BLaER1 treated with 17β-estradiol and CSF1 and Interleukin-3, amounts not matched to agents 10 nM and 100 nM (cell line): ENCODE measurements at regions not wholly inside any gene's neighbourhood (a gene's known extent, or its start where the extent isn't known, plus 50 kb on each side); places are given as distances from the start of the nearest gene placed in this dataset.

Experiments used
- H3K27ac ChIP-seq, 11 experiments: shearing (Covaris generic); formaldehyde crosslinking; 2 replicates each; pipeline ENCODE4 v1.8.1; 2022
- H3K27me3 ChIP-seq, 11 experiments: shearing (Covaris generic); formaldehyde crosslinking; 2 replicates each; pipeline ENCODE4 v1.8.1; 2022
- H3K36me3 ChIP-seq, 11 experiments: shearing (Covaris generic); formaldehyde crosslinking; 2 replicates each; pipeline ENCODE4 v1.8.1; 2022
- H3K4me1 ChIP-seq, 10 experiments: shearing (Covaris generic); formaldehyde crosslinking; 2 replicates each; pipeline ENCODE4 v1.8.1; 2022
- H3K4me2 ChIP-seq, 11 experiments: shearing (Covaris generic); formaldehyde crosslinking; 2 replicates each; pipeline ENCODE4 v1.8.1; 2022
- H3K4me3 ChIP-seq, 10 experiments: shearing (Covaris generic); formaldehyde crosslinking; 2 replicates each; pipeline ENCODE4 v1.8.1; 2022
- H3K9ac ChIP-seq, 11 experiments: shearing (Covaris generic); formaldehyde crosslinking; 2 replicates each; pipeline ENCODE4 v1.8.1; 2022
- H3K9me3 ChIP-seq, 11 experiments: shearing (Covaris generic); formaldehyde crosslinking; replicated peaks in 1 of 11; 2 replicates each; pipeline ENCODE4 v1.8.1; 2022
- H4K20me1 ChIP-seq, 11 experiments: shearing (Covaris generic); formaldehyde crosslinking; 2 replicates each; pipeline ENCODE4 v1.8.1; 2022
- Cebpa-rat ChIP-seq, 11 experiments: shearing (Covaris generic); IDR thresholded peaks; 2 replicates each; pipeline ENCODE4 v1.8.1; 2022

DNA sequence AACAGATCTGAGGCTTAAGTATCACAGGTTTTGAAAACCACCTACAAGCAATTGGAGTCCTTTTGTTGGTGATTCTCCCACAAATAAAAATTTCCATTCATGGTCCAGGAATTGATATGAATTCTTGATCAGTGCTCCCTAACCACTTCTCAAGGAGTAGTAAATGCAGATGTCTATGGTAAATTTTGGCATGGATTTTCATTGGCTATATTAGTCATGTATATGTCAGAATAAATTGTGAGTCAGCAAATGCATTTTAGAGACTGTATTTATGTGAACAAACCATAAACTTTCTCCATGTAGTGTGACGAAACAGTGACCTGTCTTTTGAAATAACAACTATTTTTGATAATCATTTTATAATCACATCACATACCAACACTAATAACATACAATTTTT is 611.1 kb downstream of the HTR1A start:
- Histone ChIP-seq H3K36me3 (no peaks in the 10 kb centered on the region), H3K27ac (no peak overlapping the region), H3K4me2 (no peak overlapping the region), H3K9ac (no peak overlapping the region), H3K4me3 (no peak overlapping the region), H3K27me3 (no peaks in the 10 kb centered on the region), H3K9me3 (no peaks in the 10 kb centered on the region; a peak in 1 of 22 replicates), H4K20me1 (no peaks in the 10 kb centered on the region), H3K4me1 (no peaks in the 10 kb centered on the region)
- no peak for TF ChIP-seq Cebpa-rat (IDR thresholded peaks at IDR 0.05)

DNA sequence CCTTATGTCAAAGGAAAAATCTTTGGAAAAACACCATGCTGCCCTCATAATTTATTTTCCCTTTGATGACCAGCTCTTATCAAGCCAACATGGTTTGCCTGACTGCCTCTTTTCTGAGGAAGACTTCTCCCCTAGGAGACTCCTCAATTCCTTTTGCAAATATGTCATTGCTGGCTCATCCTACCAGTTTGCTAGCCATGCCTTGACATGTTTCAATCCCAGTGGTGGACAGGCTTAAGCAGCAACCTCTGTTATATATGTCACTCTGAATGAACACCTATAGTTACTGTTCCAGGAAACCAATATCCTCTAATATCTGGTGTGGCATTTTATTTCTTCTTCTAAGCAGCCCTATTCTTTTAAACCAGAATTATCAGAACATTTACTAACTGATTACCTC is 615.8 kb downstream of the HTR1A start:
- Histone ChIP-seq H3K36me3 (no peaks in the 10 kb centered on the region), H3K9me3 (peaks cover 0 to 4% (median 1%) of the 10 kb centered on the region in 11 experiments; a peak in 9 of 22 replicates), H3K4me1 (no peaks in the 10 kb centered on the region), H3K4me3 (no peak overlapping the region), H3K4me2 (no peak overlapping the region), H3K27me3 (no peaks in the 10 kb centered on the region), H3K9ac (no peak overlapping the region), H4K20me1 (no peaks in the 10 kb centered on the region), H3K27ac (no peak overlapping the region)
- no peak for TF ChIP-seq Cebpa-rat (IDR thresholded peaks at IDR 0.05)

DNA sequence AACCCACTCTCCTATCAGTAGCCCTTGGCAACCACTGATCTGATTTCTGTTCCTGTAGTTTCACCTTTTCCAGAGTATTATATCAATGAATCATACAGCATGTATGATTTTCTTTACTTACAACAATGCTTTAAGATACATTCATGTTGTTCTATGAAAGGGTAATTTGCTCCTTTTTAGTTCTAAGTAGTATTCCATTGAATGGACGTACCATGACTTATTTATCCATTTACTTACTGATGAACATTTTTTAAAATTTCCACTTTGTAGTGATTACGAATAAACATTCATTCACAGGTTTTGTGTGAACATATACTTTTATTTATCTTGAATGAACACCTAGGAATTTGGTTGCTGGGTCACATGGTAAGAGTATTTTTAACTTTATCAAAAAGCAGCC is 620.8 kb downstream of the HTR1A start:
- H3K9me3 ChIP-seq: peaks cover 0 to 10% (median 7%) of the 10 kb centered on the region in 11 experiments; a peak in 10 of 22 replicates
- H3K4me2 ChIP-seq: no peak overlapping the region
- no peak overlapping the region for H3K27ac ChIP-seq
- H3K4me1 ChIP-seq: no peaks in the 10 kb centered on the region
- no peak overlapping the region for H3K4me3 ChIP-seq
- no peak overlapping the region for H3K9ac ChIP-seq
- no peaks in the 10 kb centered on the region for H3K27me3 ChIP-seq
- TF ChIP-seq Cebpa-rat (IDR thresholded peaks at IDR 0.05): no peak
- no peaks in the 10 kb centered on the region for H3K36me3 ChIP-seq
- H4K20me1 ChIP-seq: no peaks in the 10 kb centered on the region

DNA sequence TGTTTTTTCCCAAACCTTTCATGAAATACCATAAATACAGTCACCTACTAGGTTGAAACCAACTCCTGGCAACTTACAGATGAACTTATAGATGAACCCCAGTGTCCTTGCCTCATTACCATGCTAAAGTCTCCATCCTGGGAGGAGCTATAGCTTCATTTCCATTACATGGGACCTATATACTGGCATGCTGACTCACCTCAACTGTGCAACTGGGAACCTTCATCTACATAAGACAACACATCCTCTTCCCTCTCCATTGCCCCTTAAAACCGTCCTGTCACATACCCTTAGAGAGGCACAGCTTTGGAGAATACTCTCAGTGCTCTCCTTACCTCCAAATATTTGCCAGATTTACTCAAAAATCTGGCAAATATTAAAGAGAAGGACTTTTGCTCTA is 638.3 kb downstream of the HTR1A start:
- Histone ChIP-seq H3K9me3 (no peaks in the 10 kb centered on the region), H3K4me3 (no peak overlapping the region), H3K4me1 (no peaks in the 10 kb centered on the region), H3K27ac (no peak overlapping the region), H3K4me2 (no peak overlapping the region), H4K20me1 (no peaks in the 10 kb centered on the region), H3K9ac (no peak overlapping the region), H3K36me3 (no peaks in the 10 kb centered on the region), H3K27me3 (no peaks in the 10 kb centered on the region)
- no peak for TF ChIP-seq Cebpa-rat (IDR thresholded peaks at IDR 0.05)

DNA sequence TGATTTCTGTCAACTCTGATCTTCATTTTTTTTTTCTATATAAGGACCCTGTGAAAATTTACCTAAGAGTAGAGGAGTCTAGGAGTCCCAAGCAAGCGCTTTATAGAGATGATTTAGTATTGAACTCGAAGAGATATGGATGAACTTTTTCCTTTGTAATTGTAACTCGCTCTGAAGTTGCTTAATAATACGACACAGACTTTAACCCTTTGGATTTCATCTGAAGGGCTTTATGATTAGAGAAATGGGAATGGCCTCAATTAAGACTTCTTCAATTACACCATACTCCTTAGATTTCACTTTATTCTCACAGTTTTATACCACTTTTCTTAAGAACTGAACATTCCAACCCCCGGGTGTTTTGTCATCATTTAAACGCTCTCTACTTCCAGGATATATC is 647.7 kb downstream of the HTR1A start:
- Histone ChIP-seq H3K27me3 (no peaks in the 10 kb centered on the region), H3K4me2 (no peak overlapping the region), H3K36me3 (no peaks in the 10 kb centered on the region), H3K27ac (no peak overlapping the region), H3K9me3 (no peaks in the 10 kb centered on the region), H4K20me1 (no peaks in the 10 kb centered on the region), H3K4me3 (no peak overlapping the region), H3K4me1 (no peaks in the 10 kb centered on the region), H3K9ac (no peak overlapping the region)
- TF ChIP-seq Cebpa-rat (IDR thresholded peaks at IDR 0.05): no peak

- Histone ChIP-seq H3K27ac (no peak overlapping the region), H3K36me3 (no peaks in the 10 kb centered on the region), H3K4me3 (no peak overlapping the region), H3K9ac (no peak overlapping the region), H3K27me3 (no peaks in the 10 kb centered on the region), H3K4me2 (no peak overlapping the region), H4K20me1 (no peaks in the 10 kb centered on the region), H3K4me1 (peaks cover 0 to 8% (median 3%) of the 10 kb centered on the region in 10 experiments; a peak in 8 of 20 replicates), H3K9me3 (no peaks in the 10 kb centered on the region)
- no peak for TF ChIP-seq Cebpa-rat (IDR thresholded peaks at IDR 0.05)
These were observed 651.6 kb downstream of the HTR1A start for GRCh38 chr5:63310644-63311043.

- H3K9me3 ChIP-seq: no peaks in the 10 kb centered on the region
- no peaks in the 10 kb centered on the region for H4K20me1 ChIP-seq
- peaks cover 0 to 8% (median 3%) of the 10 kb centered on the region in 10 experiments; a peak in 8 of 20 replicates for H3K4me1 ChIP-seq
- no peaks in the 10 kb centered on the region for H3K27me3 ChIP-seq
- H3K9ac ChIP-seq: no peak overlapping the region
- no peaks in the 10 kb centered on the region for H3K36me3 ChIP-seq
- no peak overlapping the region for H3K4me3 ChIP-seq
- peak overlapping the region in 5 of 11 experiments; percentile 0 to 52 (median 38); a peak in 6 of 22 replicates for H3K4me2 ChIP-seq
- no peak overlapping the region for H3K27ac ChIP-seq
- no peak for TF ChIP-seq Cebpa-rat (IDR thresholded peaks at IDR 0.05)
These were observed 655.3 kb downstream of the HTR1A start for GRCh38 chr5:63306909-63307308.

DNA sequence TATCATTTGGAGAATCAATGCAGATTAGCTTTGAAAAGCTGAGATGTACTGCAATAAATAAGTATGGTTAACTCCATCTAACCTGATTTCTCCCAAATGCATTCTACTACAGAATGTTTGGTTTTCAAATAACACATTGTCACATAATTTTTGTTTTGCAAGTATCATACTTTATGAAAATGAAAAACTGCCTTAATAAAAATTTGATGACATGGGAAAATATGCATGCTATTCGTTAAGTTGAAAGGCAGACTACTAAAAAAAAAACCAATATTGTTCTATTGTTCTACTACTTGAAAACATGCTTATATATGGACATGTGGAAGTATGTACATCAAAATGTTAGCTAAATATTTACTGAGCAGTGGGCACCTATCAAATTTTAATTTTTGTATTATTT is 668.9 kb downstream of the HTR1A start:
- Histone ChIP-seq H3K4me3 (no peak overlapping the region), H3K4me1 (no peaks in the 10 kb centered on the region), H3K27ac (no peak overlapping the region), H3K9ac (no peak overlapping the region), H3K4me2 (no peak overlapping the region), H3K27me3 (no peaks in the 10 kb centered on the region), H3K9me3 (no peaks in the 10 kb centered on the region), H4K20me1 (no peaks in the 10 kb centered on the region), H3K36me3 (no peaks in the 10 kb centered on the region)
- TF ChIP-seq Cebpa-rat (IDR thresholded peaks at IDR 0.05): no peak

DNA sequence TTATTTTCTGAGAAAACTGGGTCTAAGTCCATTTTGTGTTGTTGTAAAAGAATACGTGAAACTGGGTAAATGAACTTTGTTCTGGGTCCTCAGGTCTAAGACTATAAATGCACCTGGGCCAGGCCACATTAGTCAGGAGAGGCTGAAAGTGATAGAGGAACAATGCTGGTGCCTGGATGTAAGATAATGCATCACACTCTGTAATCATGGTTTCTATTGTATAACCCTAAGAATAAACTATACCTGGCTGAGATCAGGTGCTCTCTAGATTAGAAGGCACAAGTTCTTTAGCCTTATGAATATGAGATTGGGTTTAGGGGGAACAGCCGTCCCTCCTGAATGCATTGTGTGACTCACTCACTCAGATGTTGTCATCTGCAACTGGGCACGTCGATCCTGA is 675.5 kb downstream of the HTR1A start:
- no peak overlapping the region for H3K4me3 ChIP-seq
- no peaks in the 10 kb centered on the region for H3K4me1 ChIP-seq
- no peak overlapping the region for H3K27ac ChIP-seq
- no peaks in the 10 kb centered on the region for H3K27me3 ChIP-seq
- H4K20me1 ChIP-seq: no peaks in the 10 kb centered on the region
- no peak for TF ChIP-seq Cebpa-rat (IDR thresholded peaks at IDR 0.05)
- 0 out of 22 replicates have a peak, but pooled peaks cover 0 to 11% (median 0%) of the 10 kb centered on the region in 11 experiments for H3K9me3 ChIP-seq
- no peak overlapping the region for H3K4me2 ChIP-seq
- H3K9ac ChIP-seq: no peak overlapping the region
- H3K36me3 ChIP-seq: no peaks in the 10 kb centered on the region

- H3K4me1 ChIP-seq: peaks cover 0 to 7% (median 0%) of the 10 kb centered on the region in 10 experiments; a peak in 2 of 20 replicates
- no peak overlapping the region for H3K4me2 ChIP-seq
- TF ChIP-seq Cebpa-rat (IDR thresholded peaks at IDR 0.05): no peak
- H3K9me3 ChIP-seq: no peaks in the 10 kb centered on the region; a peak in 1 of 22 replicates
- H3K27ac ChIP-seq: no peak overlapping the region
- H3K27me3 ChIP-seq: no peaks in the 10 kb centered on the region
- no peak overlapping the region for H3K9ac ChIP-seq
- no peaks in the 10 kb centered on the region for H4K20me1 ChIP-seq
- H3K36me3 ChIP-seq: no peaks in the 10 kb centered on the region
- H3K4me3 ChIP-seq: no peak overlapping the region
These were observed 684.8 kb downstream of the LRRC70 start for GRCh38 chr5:63263411-63263810.
